Activated CD4-positive, alpha-beta T cell treated with anti-CD3 and anti-CD28 coated beads, Interleukin-2, Interleukin-4, amounts not matched to agents 100 ng/mL and 50 ng/mL, durations not matched to agents 16 hours and 8 hours (primary cell): ENCODE measurements at regions not wholly inside any gene's neighbourhood (a gene's known extent, or its start where the extent isn't known, plus 50 kb on each side); places are given as distances from the start of the nearest gene placed in this dataset.
"Not testable (repeated sequence)": the region's sequence is repeated elsewhere in the genome, so short reads cannot be mapped to it uniquely, and the experiment has no call there.

Source experiments
- DNase-seq: peaks from one replicate; pipeline ENCODE4 v3.0.0-alpha.2; 2020; ENCODE audit warnings: low spot score

DNA sequence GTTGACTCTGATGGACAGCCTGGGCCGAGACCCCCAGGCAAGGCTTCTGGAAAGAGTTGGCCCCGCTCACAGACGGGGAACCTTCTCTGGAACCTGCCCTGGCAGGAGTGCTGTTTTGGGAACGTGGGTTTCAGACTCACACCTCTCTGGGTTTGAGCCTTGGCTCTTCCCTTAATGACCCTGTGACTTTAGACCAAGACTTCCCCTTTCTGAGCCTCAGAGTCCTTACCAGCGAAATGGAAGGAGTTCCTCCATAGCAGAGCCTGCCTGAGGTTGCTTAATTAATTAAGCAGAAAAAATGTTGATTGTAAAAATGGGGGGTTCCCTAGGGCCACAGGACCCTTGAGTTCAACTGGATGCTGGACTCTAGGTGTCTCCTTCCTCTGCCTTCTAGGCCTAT is 408.2 kb downstream of the SEC14L1 start:
- DNase-seq = no peak

DNA sequence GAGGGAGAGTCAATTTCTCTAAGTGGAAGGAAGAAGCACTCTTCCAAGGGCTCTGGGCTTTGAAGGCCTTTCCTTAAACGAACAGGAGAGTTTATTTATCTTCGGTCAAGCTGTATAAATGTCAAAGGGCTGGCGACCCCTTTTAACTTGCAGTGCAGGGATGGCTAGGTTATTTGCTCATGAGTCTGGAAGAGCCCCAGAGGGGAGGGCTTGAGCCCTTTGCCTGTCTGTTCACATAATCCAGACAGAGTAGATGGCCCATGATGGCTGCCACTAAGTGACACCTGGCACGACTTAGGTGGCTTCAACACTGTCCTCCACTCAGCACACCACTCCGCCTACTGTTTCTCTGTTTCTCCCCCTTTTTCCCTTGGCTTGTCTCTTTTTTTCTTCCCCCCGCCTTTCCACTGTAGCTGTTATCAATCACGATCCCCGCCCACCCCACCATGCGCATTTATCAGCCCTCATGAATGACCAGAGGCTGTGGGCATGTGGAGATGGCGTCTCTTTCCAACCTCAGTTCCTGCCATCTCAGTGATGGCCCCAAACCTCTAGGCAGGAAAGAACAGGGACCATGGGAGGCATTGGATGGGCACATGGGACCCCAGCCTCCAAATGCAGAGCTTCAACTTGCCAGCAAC is 408.7 kb upstream of the TNRC6C start:
- DNase-seq = no peak

DNA sequence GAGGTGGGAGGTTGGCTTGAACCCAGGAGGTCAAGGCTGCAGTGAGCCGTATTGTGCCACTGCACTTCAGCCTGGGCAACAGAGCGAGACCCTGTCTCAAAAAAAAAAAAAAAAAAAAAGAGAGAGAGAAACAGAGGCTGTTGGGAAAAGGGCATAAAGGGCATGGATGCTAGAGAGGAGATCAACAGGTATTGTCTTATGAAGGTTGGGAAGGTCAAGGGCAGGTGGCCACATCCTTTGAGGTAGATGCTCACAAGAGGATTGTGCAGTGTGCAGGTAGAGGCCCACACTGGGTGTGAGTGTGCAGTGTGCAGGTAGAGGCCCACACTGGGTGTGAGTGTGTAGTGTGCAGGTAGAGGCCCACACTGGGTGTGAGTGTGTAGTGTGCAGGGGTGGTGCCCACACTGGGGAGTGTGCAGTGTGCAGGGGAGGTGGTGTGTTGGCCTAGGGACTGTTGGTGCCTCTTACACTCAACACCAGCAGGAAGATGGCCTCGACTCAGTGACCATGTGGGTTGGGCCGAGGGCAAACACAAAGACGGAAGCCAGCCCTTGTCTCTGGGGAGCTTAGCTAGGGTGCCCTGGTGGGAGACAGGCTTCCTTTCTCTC is 404.9 kb upstream of the TNRC6C start:
- DNase-seq = no peak

DNA sequence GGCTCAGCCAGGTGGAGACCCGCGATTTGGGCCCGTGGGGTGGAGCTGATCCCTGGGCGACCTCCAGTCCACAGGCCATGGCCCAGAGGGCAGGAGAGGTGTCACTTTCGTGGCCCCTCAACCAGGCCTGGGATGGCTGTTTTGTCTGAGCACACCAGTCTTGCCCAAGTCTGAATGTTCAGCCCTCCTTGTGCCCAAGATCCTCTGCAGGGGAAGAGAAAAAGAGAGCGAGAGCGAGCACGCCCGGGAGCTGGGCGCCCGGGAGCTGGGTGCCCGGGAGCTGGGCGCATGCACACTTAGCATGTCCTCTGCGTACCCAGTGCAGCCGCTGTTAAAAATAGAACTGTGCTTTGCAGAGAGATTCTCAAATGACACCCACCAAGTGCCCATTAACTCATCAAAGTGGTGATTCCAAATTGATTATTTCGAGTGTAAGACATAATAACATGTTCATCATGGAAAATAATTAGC is 403.3 kb upstream of the TNRC6C start:
- no peak for DNase-seq

DNA sequence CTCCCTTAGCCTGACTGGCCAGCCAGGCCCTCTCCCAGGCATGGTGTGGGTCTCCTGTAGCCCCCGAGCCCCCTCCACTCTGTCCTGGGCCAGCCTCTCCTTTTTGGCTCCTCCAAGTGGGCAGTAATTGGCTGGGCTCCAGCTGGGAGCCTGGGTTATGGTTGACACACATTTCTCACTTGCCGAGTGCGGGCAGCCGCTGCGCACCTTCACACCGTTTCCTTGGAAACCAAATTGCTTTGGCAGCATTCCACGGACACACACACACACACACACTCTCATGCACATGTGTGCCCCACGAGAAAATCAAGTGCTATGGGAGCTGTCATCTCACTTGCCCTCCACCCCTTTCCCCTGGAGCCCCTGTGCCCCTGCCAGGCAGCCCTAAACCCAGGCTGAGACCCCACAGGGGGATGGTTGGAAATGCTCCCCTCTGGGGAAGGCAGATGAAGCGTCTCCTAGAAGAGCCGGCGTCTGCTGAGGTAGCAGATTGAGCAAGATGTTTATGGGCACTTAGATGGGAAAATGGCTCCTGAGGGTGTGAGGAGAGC is 402.7 kb upstream of the TNRC6C start:
- DNase-seq = no peak

DNA sequence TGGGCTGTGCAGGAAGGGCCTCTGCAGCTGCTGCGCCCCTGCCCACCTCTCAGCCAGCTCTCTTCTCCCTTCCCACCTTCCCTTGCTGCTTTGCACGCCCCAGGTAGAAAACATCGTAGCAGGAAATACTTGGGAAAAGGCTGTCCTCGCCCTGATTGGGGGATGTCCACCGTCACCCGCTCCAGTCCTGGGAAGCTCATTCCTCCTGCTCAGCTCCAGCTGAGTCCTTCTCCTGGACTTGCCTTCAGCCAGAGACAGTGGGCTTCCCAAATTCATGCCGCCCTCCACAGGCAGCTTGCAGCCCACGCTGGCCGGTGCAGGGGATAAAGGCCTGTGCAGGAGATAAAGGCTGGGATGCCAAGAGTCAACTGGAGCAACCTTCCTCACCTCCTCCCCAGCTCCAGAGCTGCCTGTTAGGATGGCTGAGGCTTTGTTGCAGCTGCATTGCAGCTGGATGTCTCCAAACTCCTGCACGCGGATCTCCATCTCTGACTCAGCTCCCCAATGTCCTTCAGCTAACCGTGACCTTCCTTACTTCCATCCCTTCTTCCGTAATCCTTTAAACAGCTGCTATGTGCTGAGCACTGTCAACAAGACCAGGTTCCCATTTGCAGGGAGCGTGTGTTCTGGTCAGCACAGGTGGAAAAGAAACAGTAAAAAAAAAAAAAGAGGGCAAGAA is 402.0 kb upstream of the TNRC6C start:
- no peak for DNase-seq

DNA sequence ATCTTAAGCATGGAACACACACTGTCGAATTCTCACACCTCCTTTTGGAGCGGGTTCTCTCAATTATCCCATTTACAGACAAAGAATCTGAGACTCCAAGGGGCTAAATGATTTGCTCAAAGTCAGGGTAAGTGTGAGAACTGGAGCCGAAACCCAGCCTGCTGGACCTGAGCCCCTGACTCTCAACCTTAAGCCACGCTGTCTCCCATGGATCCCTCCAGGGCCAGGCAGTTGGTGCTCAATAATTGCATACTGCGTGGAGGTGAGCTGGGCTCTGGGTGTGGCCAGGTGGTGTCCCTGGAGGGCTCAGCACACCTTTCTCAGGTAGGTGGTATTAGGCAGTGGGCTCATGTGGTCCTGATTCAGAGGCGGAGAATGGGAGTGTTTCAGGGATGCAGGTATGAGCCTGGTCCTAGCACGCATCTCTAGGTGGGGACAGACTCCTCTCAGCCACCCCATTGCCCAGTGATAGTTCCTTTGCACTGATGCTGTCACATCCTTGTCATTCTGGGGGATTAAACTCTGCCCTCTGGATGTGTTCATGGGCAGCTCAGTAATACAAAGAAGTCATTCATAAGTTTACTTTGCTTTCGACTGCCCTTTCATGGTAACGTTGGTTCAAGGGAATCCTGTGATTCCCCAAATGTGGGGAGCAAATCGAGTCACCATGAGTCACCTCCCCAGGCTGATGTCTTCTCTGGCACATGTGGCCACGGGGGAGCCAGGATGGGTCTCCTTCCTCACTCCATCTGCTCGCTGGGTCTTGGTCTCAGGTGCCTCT is 399.5 kb upstream of the TNRC6C start:
- no peak for DNase-seq

DNA sequence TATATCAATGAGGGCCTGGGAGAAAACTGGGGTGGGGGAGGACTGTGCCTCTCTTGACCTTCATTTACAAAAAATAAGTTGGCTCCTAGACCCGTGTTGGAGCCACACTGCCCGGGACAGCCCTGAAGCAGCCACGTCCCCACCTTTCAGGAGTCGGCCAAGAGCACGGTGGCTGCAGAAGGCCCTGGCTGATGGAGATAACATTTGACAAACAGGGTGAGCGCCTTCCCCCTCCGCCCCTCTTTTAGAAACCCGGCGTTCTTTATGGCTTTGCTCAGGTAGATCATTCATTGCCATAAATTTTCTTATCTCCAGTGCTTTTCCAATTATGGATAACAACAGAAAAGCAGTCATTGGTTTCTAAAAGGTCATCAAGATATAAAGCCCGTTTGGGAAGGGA is 398.1 kb upstream of the TNRC6C start:
- DNase-seq = no peak

DNA sequence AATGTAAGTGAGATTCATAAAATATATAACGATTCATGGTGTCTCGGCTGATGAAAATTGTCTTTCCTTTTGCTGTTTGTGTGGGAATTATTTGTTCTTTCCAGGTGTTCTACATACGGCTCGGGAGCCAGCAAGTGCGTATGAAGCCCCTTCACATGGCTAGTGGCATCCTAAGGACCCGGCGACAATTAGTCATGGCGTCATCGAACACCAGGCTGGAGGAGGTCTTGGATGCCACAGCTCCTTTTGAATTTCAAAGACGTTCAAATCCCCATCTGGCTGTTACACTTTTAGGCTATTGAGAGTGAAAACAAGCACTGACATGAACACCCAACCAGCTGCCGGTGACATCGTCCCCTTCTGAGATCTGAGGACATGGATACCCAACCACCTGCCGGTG is 397.7 kb upstream of the TNRC6C start:
- DNase-seq = no peak

DNA sequence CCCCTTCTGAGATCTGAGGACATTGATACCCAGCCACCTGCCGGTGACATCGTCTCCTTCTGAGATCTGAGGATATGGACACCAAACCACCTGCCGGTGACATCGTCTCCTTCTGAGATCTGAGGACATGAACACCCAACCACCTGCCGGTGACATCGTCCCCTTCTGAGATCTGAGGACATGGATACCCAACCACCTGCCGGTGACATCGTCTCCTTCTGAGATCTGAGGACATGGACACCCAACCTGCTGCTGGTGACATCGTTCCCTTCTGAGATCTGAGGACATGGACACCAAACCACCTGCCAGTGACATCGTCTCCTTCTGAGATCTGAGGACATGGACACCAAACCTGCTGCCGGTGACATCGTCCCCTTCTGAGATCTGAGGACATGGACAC is 396.1 kb upstream of the TNRC6C start:
- not testable (repeated sequence) for DNase-seq

DNA sequence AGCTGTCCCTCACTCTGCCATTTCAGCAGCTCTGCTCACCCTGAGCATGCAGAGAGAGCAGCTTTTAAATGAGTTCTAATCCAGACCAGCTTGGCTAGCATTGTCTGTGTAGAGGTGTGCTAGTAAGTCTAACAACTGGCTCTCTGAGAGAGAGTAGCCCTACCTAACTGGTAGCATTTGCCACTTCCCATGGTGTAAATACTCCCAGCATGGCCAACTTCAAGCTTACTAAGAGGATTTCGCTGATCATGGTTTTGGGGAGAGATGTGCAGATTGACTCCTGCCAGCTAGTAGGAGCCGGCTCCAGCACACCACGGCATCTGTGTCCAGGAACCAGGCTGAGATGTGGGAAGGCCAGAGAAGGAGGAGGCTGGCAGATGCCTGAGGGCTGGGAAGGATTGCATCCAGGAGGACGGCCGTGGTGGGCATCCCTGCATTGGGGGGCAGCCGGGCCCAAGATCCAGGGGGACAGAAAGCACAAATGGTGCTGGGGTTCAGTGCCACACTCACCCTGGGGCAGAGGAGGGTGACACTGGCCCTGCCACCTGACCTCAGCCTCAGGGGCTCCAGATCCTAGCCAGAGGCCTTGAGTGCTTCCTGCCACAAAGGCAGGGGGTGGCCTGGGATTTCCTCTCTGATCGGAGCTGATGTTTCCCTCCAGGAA is 394.9 kb upstream of the TNRC6C start:
- DNase-seq = no peak

DNA sequence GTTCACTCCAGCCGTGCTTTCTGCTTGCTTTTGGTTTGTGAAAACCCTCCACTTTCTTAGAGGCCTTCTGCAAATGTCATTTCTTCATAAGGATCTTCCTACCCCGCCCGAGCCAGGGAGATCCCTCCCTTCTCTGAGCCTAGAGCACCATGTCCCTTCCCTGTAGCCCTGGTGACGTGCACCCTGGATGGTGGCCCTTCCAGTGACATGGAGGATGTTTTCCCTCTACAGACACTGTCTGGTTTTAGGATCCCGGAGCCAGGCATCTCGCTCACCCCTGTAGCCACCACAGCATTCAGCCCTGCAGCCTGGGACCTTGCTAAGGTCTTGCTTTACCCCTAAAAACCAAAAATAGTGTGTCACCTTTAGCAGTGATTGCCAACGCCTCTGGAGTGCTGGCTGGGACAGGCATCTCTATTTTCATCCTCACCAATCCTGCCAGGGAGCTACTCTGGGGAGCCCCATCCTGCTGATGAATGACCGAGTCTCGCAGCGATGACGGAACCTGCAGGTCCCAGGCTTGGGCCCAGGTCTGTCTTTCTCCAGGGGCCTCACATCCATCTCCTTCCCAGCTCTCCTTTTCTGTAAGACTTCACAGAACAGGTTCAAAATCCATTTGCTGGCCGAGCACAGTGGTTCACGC is 394.1 kb upstream of the TNRC6C start:
- no peak for DNase-seq

DNA sequence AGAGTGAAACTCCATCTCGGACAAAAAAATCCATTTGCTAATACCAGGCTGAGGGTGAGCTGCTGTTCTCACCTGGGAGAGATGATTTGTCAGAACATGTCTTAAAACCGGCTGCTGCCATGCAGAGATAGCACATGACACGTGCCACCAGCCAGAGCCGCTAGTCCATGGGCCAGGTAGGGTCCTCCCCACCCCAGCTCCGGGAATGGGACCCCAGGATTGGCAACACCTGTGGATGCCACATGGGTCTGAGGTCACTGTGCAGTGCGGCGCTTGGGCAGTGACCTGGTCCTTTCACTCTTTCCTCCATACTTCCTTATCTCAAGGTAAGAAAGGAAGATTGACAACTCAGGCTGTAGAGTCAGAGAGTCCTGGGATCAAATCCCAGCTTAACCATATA is 393.3 kb upstream of the TNRC6C start:
- DNase-seq = no peak

DNA sequence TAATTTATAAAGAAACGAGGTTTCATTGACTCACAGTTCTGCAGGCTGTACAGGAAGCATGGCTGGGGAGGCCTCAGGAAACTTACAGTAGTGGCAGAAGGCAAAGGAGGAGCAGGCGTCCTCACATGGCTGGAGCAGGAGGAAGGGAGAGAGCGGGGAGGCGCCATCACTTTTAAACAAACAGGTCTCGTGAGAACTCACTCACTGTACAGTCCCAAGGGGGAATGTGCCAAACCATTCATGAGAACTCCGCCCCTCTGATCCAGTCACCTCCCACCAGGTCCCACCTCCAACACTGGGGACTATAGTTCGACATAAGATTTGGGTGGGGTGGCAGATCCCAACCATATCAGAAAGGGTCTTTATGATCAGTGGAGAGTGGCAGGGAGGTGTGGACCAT is 392.4 kb upstream of the TNRC6C start:
- DNase-seq = no peak

DNA sequence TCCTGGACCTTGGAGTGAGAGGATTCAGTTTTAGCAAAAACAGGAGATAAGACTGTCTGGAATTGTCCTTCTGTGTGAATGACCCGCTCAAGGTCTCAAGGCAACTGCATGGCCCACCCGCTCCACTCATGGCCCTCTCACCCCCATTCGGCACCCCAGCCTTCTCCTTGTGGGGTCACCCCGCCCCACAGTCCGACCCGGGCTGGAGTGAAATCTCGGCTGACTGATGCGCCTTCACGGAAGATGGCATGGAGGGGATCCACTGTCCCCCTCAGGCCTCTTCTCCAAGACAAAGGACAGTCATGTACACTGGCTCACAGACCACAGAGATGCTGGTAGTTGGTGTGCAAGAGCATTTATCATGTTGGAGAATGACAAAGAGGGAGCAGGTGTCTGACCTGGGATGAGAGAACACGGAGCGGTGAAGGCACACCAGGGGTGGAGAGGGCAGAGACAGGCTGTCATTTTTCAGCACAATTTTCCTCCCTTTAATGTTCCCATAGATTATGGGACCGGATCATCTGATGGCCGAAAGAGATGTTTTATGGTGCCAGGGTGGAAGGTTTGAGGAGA is 391.9 kb upstream of the TNRC6C start:
- DNase-seq = no peak

DNA sequence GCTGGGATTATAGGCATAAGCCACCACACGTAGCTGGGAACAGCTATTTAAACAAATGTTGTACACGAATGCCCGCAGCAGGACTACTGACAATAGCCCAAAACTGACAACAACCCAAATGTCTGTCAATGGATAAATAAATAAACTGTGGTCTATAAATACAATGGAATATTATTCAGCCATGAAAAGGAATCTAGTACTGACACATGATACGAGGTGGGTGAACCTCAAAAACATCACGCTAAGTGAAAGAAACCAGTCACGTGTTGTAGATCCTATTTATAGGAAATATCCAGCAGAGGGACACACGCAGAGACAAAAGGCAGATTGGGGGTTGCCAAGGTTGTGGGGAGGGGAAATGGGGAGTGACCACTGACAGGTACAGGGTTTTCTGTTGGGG is 390.0 kb upstream of the TNRC6C start:
- DNase-seq = no peak

DNA sequence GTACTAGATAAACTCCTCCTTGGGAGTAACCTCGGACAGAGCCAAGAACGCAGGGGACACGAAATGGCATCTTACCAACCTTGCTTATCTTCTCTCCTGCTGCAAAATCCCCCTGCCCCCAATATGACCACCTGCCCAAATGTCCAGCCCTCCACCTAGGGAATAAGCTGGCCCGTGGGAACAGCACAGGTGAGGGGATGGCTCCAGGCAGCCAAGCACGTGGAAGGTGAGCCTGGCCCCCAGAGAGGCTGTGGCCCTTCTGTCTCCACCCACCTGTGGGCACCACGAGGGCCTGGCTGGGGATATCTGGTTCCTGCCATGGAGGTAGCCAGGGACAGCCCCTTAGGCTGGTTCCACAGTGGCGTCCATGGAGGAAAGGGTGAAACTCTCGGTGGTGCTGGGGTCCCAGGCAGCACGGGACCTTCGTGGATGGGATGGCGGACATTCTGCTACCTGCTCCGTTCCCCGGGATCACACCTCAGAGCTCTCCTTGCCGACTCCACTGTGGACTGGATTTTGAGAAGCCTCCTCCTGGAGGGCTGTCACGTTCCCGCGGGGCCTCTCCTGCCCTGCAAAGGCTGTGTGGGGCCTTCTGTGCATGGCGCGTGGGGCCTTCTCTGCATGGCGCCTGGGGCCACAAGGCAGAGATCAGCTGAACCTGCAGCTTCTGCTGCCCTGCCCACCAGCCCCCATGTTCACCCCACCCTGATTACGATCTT is 388.5 kb upstream of the TNRC6C start:
- no peak for DNase-seq

DNA sequence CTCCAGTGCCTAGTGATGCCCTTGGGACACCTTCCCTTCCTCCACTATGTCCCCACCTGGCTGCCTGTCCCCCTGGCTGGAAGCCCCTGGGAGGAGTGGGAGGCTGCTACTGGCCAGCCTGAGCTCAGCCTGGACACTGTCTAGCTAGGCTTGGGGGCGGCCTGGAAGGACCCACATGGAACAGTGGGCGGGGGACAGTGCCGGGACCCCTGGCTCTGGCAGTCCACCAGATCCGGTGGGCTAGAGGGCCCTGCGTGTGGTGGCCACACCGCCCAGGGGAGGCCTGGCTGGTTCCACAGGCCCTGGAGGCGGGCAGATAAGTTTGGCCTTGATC is 388.0 kb upstream of the TNRC6C start:
- no peak for DNase-seq

DNA sequence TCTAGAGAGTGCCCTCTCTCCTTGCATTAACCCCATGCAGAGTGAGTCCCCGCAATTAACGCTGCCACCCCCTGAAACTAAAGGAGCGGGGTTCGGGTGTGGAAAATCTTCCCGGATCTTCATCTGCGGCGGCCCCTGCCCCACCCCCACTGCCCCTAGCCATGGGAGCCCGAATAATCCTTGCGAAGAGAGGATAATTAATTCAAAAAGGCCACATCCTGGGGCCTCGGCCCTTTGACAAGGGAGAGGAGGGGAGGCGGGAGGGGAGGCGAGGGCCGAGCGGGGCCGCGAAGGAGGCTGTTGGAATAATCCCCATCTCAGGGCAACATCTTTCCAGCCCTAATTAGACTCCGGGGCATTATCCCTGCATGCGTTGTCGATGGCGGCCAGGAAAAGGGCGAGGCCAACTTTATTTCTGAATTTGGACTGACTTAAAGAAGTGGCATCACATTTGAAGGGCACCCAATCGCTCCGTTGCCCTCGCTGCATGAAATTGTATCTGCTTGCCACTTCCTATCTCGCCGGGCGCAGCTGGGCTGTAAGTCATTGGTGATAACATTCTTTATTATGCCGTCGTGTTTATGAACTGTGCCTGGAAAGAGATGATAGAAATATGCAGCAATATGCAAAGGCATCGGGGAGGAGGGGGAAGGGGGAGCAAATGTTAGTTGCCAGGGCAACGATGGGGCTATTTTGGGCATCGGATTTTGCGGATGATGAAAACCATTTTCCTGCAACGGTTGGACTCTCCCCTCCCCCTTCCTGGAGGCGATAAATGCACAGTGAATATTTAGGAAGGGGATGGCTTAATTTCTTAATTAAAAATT is 387.1 kb upstream of the TNRC6C start:
- no peak for DNase-seq
